Lower leg skin (tissue), 4 donors: ENCODE measurements at regions not wholly inside any gene's neighbourhood (a gene's known extent, or its start where the extent isn't known, plus 50 kb on each side); places are given as distances from the start of the nearest gene placed in this dataset.

Source experiments
- DNase-seq, 2 donors: peaks; one replicate each; pipeline ENCODE4 v3.0.0-alpha.2; 2019; ENCODE audit warnings: low spot score in 2 of 2
- H3K4me3 ChIP-seq: fragments of 200-600 bp; sonication (generic); 2 replicates; pipeline ENCODE4 v1.5.1; 2017; ENCODE audit warnings: mild to moderate bottlenecking, low read depth; ENCODE audit not compliant: poor library complexity, severe bottlenecking
- POLR2A ChIP-seq, 2 donors: fragments of 450-650 bp; IDR thresholded peaks; one replicate each; pipeline ENCODE4 v1.6.1; 2016 to 2017; ENCODE audit warnings: antibody characterized with exemption in 2 of 2, mild to moderate bottlenecking in 1 of 2, moderate library complexity in 1 of 2
- WGBS, 2 donors: methylation state at CpG; one replicate each; pipeline ENCODE4 v1.1.5; 2018; 5-methylcytosine and 5-hydroxymethylcytosine counted together
- intact Hi-C: fragments of 100-400 bp; cut with DNase I; formaldehyde crosslinking; loops from one replicate; pipeline ENCODE4 v1.15.0; 2023; ENCODE audit warnings: low total_unique reads
- TF ChIP-seq, protein P1 (sequence below), 3 donors: fragments of 450-650 bp; IDR thresholded peaks; one replicate each; pipeline ENCODE4 v1.5.1; 2016; ENCODE audit warnings: antibody characterized with exemption in 3 of 3, mild to moderate bottlenecking in 3 of 3, moderate library complexity in 2 of 3

DNA sequence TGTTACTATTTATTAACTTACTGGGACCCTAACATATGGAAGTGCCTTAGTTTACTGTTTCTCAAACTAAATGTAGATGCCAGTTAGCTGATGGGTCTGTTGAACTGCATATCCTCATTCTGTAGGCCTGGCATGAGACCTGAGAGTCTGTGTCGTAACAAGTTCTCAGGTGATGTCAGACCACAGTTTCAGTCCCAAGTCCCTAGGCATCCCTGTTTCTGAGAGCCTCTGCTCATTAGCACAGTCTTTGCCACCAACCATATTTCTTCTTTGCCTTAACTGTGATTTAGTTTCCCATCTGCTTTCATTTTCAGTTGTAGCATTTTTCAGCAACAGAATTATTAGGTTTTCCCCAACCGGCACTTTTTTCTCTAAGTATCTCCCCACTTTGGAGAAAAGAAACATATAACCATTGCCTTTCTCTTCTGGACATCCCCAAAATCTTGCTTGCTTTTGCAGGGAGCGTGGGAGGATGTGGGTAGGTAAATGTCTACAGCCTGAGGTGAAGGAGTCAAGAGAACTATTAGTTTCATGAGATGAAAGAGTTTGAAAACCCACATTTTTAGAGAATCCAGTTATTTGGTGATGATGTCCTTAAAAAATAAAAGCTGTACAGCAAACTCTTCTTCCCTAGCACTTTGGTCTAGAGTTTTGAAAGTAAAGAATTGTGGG is 74.6 kb downstream of the NUDT12 start:
- no peak overlapping the region for H3K4me3 ChIP-seq
- intact Hi-C loops = loop anchor here (5.0 kb wide), 1 partner anchor 236 kb away; no protein-coding TSS in a partner anchor
- TF ChIP-seq, protein P1, sequence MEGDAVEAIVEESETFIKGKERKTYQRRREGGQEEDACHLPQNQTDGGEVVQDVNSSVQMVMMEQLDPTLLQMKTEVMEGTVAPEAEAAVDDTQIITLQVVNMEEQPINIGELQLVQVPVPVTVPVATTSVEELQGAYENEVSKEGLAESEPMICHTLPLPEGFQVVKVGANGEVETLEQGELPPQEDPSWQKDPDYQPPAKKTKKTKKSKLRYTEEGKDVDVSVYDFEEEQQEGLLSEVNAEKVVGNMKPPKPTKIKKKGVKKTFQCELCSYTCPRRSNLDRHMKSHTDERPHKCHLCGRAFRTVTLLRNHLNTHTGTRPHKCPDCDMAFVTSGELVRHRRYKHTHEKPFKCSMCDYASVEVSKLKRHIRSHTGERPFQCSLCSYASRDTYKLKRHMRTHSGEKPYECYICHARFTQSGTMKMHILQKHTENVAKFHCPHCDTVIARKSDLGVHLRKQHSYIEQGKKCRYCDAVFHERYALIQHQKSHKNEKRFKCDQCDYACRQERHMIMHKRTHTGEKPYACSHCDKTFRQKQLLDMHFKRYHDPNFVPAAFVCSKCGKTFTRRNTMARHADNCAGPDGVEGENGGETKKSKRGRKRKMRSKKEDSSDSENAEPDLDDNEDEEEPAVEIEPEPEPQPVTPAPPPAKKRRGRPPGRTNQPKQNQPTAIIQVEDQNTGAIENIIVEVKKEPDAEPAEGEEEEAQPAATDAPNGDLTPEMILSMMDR (IDR thresholded peaks at IDR 0.05) = no peak
- TF ChIP-seq POLR2A (IDR thresholded peaks at IDR 0.05) = no peak
- DNase-seq = no peak
- 69 to 70% methylated on average over 3 of the region's 3 CpGs for WGBS, 2 donors

DNA sequence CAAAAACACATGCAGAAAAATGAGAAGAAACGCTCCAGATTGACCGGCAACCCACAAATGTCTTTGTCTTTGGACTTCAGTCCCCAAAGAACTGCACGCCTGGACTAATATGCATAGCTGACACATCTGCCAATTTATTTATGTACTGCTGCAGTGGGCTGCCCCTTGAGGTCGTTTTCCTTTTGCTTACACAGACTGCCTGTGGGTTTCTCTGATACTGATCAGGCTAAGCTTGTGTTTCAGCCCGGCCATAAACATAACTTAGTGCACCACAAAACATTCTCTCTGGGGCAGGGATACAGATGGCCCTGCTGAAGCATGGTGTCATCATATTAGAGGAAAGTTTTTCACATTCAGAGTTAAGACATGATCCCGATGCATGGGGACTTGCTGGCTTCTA is 75.4 kb downstream of the NUDT12 start:
- intact Hi-C loops = loop anchor here (5.0 kb wide), 1 partner anchor 235 kb away; no protein-coding TSS in a partner anchor
- TF ChIP-seq POLR2A (IDR thresholded peaks at IDR 0.05) = no peak
- TF ChIP-seq, protein P1 (IDR thresholded peaks at IDR 0.05) = no peak
- 54 to 56% methylated on average over 6 of the region's 6 CpGs for WGBS, 2 donors
- DNase-seq = no peak
- H3K4me3 ChIP-seq = no peak overlapping the region

DNA sequence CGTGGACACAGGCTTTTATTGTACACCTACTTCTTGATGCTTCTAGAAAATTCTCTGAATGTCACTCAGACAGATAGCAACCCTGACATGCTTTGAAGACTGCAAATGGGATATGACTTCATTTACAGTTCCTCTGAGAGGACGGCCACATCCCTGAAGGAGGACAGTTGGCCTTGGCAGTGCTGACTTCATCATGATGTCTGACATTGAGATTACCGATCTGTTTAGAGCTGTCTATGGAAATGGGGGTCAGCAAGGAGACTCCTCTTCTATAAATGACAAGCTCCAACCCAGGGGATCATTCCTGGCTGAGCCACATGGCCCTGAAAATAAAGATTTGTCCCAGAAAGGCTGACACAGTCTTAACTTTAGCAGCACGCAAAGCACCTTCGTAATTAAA is 75.8 kb downstream of the NUDT12 start:
- WGBS, 2 donors = 85 to 87% methylated on average over 5 of the region's 5 CpGs
- TF ChIP-seq POLR2A (IDR thresholded peaks at IDR 0.05) = no peak
- TF ChIP-seq, protein P1 (IDR thresholded peaks at IDR 0.05) = no peak
- no peak for DNase-seq
- no peak overlapping the region for H3K4me3 ChIP-seq
- intact Hi-C loops = loop anchor here (5.0 kb wide), 1 partner anchor 234 kb away; no protein-coding TSS in a partner anchor

DNA sequence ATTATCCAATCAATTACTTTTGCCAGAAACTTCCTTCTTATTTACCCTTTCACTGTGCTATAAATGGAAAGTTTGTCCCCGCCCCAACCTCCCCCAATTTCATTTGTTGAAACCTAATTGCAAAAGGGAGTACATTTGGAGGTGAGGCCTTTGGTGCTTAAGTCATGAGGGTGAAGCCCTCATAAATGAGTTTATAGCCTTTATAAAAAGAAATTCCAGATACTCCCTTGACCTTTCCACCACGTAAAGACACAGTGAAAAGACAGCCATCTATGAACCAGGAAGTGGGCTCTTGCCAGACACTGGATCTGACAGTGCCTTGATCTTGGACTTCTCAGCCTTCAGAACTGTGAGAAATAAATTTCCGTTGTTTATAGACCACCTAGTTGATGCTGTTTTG is 82.3 kb downstream of the NUDT12 start:
- intact Hi-C loops = no loop called here

DNA sequence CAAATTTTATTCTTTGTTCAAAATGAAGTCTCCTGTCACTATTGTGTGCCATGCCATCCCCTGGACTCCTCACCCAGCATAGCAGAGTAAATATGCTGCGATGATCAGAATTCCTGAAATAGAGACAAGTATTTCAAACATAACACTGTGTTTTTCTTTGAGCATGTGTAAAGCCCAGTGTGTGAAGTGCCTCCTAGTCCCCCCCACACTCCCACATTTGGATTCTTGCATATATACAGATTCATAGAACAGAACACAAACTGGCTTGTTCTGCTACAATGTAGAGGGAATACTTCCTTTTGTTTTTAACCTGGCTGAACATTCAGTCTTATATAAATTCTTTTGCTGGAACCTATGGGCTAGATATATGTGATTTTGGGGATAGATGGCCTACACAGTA is 84.9 kb downstream of the NUDT12 start:
- WGBS, 2 donors = 85 to 87% methylated on average over 1 of the region's 1 CpG
- no peak for DNase-seq
- TF ChIP-seq, protein P1 (IDR thresholded peaks at IDR 0.05) = no peak
- no peak for TF ChIP-seq POLR2A (IDR thresholded peaks at IDR 0.05)
- H3K4me3 ChIP-seq = no peak overlapping the region
- intact Hi-C loops = no loop called here

More for the DNA sequence above, 82.3 kb downstream of the NUDT12 start:
- no peak for DNase-seq
- 59 to 81% methylated on average over 3 of the region's 3 CpGs for WGBS, 2 donors
- TF ChIP-seq, protein P1 (IDR thresholded peaks at IDR 0.05) = no peak
- TF ChIP-seq POLR2A (IDR thresholded peaks at IDR 0.05) = no peak
- no peak overlapping the region for H3K4me3 ChIP-seq

DNA sequence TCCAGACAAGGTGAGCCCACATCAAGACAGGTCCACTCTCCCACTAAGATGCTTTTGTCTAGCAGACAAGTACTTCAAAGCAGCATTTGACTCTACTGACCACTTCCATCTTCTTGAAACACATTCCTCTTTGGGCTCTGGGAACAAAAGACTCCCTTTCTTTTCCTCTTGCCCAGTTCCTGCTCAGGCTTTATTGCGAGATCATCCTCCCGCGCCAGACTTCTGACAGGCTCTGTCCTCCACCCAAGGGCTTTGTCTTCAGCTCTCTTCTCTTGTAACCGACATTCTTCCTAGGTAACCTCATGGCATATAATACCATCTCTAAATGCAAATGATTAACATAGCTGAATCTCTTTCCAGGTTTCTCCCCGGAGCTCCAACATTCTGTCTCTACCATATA is 85.8 kb downstream of the NUDT12 start:
- no peak for DNase-seq
- H3K4me3 ChIP-seq = no peak overlapping the region
- 74 to 79% methylated on average over 5 of the region's 5 CpGs for WGBS, 2 donors
- intact Hi-C loops = no loop called here
- TF ChIP-seq POLR2A (IDR thresholded peaks at IDR 0.05) = no peak
- TF ChIP-seq, protein P1 (IDR thresholded peaks at IDR 0.05) = no peak
